ENCODE measurements at regions not wholly inside any gene's neighbourhood (a gene's known extent, or its start where the extent isn't known, plus 50 kb on each side); places are given as distances from the start of the nearest gene placed in this dataset.

DNA sequence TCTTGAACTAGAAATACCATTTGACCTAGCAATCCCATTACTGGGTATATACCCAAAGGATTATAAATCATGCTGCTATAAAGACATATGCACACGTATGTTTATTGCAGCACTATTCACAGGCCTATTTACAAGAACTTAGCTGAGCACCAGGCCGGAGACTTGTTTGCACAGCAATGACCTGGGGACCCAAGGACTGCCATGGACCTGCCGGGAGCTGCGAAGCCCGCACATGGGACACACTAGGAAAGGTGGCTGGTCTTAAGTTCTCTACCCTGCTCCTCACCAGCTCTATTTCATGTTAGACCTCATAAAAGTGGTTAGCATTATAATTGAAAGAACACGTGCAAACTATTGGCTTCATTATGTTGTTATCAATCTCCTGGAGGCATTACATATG is 70.4 kb upstream of the CST7 start:
- TF ChIP-seq, protein P1, sequence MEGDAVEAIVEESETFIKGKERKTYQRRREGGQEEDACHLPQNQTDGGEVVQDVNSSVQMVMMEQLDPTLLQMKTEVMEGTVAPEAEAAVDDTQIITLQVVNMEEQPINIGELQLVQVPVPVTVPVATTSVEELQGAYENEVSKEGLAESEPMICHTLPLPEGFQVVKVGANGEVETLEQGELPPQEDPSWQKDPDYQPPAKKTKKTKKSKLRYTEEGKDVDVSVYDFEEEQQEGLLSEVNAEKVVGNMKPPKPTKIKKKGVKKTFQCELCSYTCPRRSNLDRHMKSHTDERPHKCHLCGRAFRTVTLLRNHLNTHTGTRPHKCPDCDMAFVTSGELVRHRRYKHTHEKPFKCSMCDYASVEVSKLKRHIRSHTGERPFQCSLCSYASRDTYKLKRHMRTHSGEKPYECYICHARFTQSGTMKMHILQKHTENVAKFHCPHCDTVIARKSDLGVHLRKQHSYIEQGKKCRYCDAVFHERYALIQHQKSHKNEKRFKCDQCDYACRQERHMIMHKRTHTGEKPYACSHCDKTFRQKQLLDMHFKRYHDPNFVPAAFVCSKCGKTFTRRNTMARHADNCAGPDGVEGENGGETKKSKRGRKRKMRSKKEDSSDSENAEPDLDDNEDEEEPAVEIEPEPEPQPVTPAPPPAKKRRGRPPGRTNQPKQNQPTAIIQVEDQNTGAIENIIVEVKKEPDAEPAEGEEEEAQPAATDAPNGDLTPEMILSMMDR (conservative IDR thresholded peaks at IDR 0.05 in 1 of 2, IDR thresholded peaks at IDR 0.05 in 1 of 2; ENCODE audit: extremely low read depth in 1 of 2, insufficient read depth in 1 of 2, low read depth in 1 of 2, low read length in 2 of 2): no peak
- TF ChIP-seq EZH2 (IDR thresholded peaks at IDR 0.05; ENCODE audit: borderline replicate concordance, low read length): no peak
